Stimulated activated CD4-positive, alpha-beta T cell treated with anti-CD3 and anti-CD28 coated beads, Interleukin-12 subunit alpha, Interleukin-12 subunit beta, amount 100 ng/mL, for 24 hours (primary cell): ENCODE measurements at regions not wholly inside any gene's neighbourhood (a gene's known extent, or its start where the extent isn't known, plus 50 kb on each side); places are given as distances from the start of the nearest gene placed in this dataset.
"Not testable (repeated sequence)": the region's sequence is repeated elsewhere in the genome, so short reads cannot be mapped to it uniquely, and the experiment has no call there.

Experiments
- DNase-seq, 2 experiments: peaks; one replicate each; pipeline ENCODE4 v3.0.0-alpha.2; 2020; ENCODE audit warnings: low read depth in 2 of 2

GRCh38 chr5:90066920-90067319, 342.6 kb downstream of the CETN3 start:
- DNase-seq = no peak

- DNase-seq = no peak
Measured at GRCh38 chr5:90056911-90057705, 352.4 kb downstream of the CETN3 start.

GRCh38 chr5:90055831-90056328, 353.7 kb downstream of the CETN3 start:
- DNase-seq = no peak

- DNase-seq = no peak
Measured at GRCh38 chr5:90054612-90055011, 354.9 kb downstream of the CETN3 start.

GRCh38 chr5:90051756-90052155, 357.8 kb downstream of the CETN3 start:
- no peak for DNase-seq

GRCh38 chr5:90050103-90050502, 359.5 kb downstream of the CETN3 start:
- no peak for DNase-seq

GRCh38 chr5:90047113-90047512, 362.4 kb downstream of the CETN3 start:
- DNase-seq = no peak

- DNase-seq = not testable (repeated sequence)
Measured at GRCh38 chr5:90040082-90040481, 369.5 kb downstream of the CETN3 start.

GRCh38 chr5:90037646-90038045, 371.9 kb downstream of the CETN3 start:
- no peak for DNase-seq

GRCh38 chr5:90022711-90023053, 386.9 kb downstream of the CETN3 start:
- no peak for DNase-seq

GRCh38 chr5:90022002-90022710, 387.4 kb downstream of the CETN3 start:
- DNase-seq = no peak

GRCh38 chr5:90020575-90021538, 388.7 kb downstream of the CETN3 start:
- DNase-seq = no peak

GRCh38 chr5:90017239-90017638, 392.3 kb downstream of the CETN3 start:
- no peak for DNase-seq

GRCh38 chr5:90015584-90016018, 394.0 kb downstream of the CETN3 start:
- DNase-seq = no peak

- DNase-seq = no peak
Measured at GRCh38 chr5:90014420-90014819, 395.1 kb downstream of the CETN3 start.

- no peak for DNase-seq
Measured at GRCh38 chr5:90000351-90000750, 409.2 kb downstream of the CETN3 start.

GRCh38 chr5:89998519-89999305, 410.8 kb downstream of the CETN3 start:
- DNase-seq = no peak

GRCh38 chr5:89996890-89997289, 412.7 kb downstream of the CETN3 start:
- DNase-seq = no peak

- no peak for DNase-seq
Measured at GRCh38 chr5:89996335-89996734, 413.2 kb downstream of the CETN3 start.

GRCh38 chr5:89994266-89994665, 415.3 kb downstream of the CETN3 start:
- no peak for DNase-seq

GRCh38 chr5:89992201-89992600, 417.4 kb downstream of the CETN3 start:
- no peak for DNase-seq
